ENCODE measurements at regions not wholly inside any gene's neighbourhood (a gene's known extent, or its start where the extent isn't known, plus 50 kb on each side); places are given as distances from the start of the nearest gene placed in this dataset.

GRCh38 chr2:30382995-30383394, 64.1 kb upstream of the LCLAT1 start:
- Histone ChIP-seq H3K9ac (ENCODE audit: low read depth, low read length, poor library complexity, severe bottlenecking) (no peak overlapping the region), H3K36me3 (ENCODE audit: insufficient read depth, low read length) (no peaks in the 10 kb centered on the region), H4K20me1 (ENCODE audit: insufficient read depth, low read length, poor library complexity, severe bottlenecking) (no peaks in the 10 kb centered on the region), H3K9me3 (ENCODE audit: insufficient read depth, low read depth, low read length) (no peaks in the 10 kb centered on the region), H2AFZ (ENCODE audit: low read length) (no peak overlapping the region), H3K27me3 (ENCODE audit: insufficient read depth, low read length, poor library complexity, severe bottlenecking) (no peaks in the 10 kb centered on the region), H3K4me1 (ENCODE audit: insufficient read depth, low read length, poor library complexity, severe bottlenecking) (no peaks in the 10 kb centered on the region), H3F3A (ENCODE audit: low read depth) (no peaks in the 10 kb centered on the region), H3K9me2 (replicated peaks; ENCODE audit: low read depth, low read length) (no peaks in the 10 kb centered on the region), H3K4me3 (ENCODE audit: low read length, poor library complexity, severe bottlenecking) (no peak overlapping the region), H3K4me2 (ENCODE audit: low read depth, low read length, poor library complexity, severe bottlenecking) (no peak overlapping the region), H3K79me2 (ENCODE audit: insufficient read depth, low read length) (no peaks in the 10 kb centered on the region)
- TF ChIP-seq CTCF (conservative IDR thresholded peaks at IDR 0.05; ENCODE audit: low read length) (no peak), EZH2phosphoT487 (IDR thresholded peaks at IDR 0.05; ENCODE audit: borderline replicate concordance) (no peak)

GRCh38 chr2:30385327-30385726, 61.7 kb upstream of the LCLAT1 start:
- peaks cover 3% of the 10 kb centered on the region for H3K4me1 ChIP-seq (ENCODE audit: insufficient read depth, low read length, poor library complexity, severe bottlenecking)
- no peaks in the 10 kb centered on the region for H3F3A ChIP-seq (ENCODE audit: low read depth)
- H3K4me3 ChIP-seq (ENCODE audit: low read length, poor library complexity, severe bottlenecking), result no peak overlapping the region
- no peak overlapping the region for H3K4me2 ChIP-seq (ENCODE audit: low read depth, low read length, poor library complexity, severe bottlenecking)
- H3K9me3 ChIP-seq (ENCODE audit: insufficient read depth, low read depth, low read length), result no peaks in the 10 kb centered on the region
- H3K27me3 ChIP-seq (ENCODE audit: insufficient read depth, low read length, poor library complexity, severe bottlenecking), result no peaks in the 10 kb centered on the region
- no peak overlapping the region for H3K9ac ChIP-seq (ENCODE audit: low read depth, low read length, poor library complexity, severe bottlenecking)
- H3K79me2 ChIP-seq (ENCODE audit: insufficient read depth, low read length), result no peaks in the 10 kb centered on the region
- no peaks in the 10 kb centered on the region for H3K9me2 ChIP-seq (replicated peaks; ENCODE audit: low read depth, low read length)
- TF ChIP-seq CTCF (conservative IDR thresholded peaks at IDR 0.05; ENCODE audit: low read length) (no peak), EZH2phosphoT487 (IDR thresholded peaks at IDR 0.05; ENCODE audit: borderline replicate concordance) (no peak)
- H4K20me1 ChIP-seq (ENCODE audit: insufficient read depth, low read length, poor library complexity, severe bottlenecking), result no peaks in the 10 kb centered on the region
- no peaks in the 10 kb centered on the region for H3K36me3 ChIP-seq (ENCODE audit: insufficient read depth, low read length)
- H2AFZ ChIP-seq (ENCODE audit: low read length), result no peak overlapping the region

- no peak overlapping the region for H3K4me3 ChIP-seq (ENCODE audit: low read length, poor library complexity, severe bottlenecking)
- no peaks in the 10 kb centered on the region for H3K9me3 ChIP-seq (ENCODE audit: insufficient read depth, low read depth, low read length)
- H3K27me3 ChIP-seq (ENCODE audit: insufficient read depth, low read length, poor library complexity, severe bottlenecking), result no peaks in the 10 kb centered on the region
- TF ChIP-seq CTCF (conservative IDR thresholded peaks at IDR 0.05; ENCODE audit: low read length) (no peak), EZH2phosphoT487 (IDR thresholded peaks at IDR 0.05; ENCODE audit: borderline replicate concordance) (no peak)
- no peaks in the 10 kb centered on the region for H3K36me3 ChIP-seq (ENCODE audit: insufficient read depth, low read length)
- no peaks in the 10 kb centered on the region for H4K20me1 ChIP-seq (ENCODE audit: insufficient read depth, low read length, poor library complexity, severe bottlenecking)
- H3K4me1 ChIP-seq (ENCODE audit: insufficient read depth, low read length, poor library complexity, severe bottlenecking), result peaks cover 8% of the 10 kb centered on the region
- no peaks in the 10 kb centered on the region for H3K79me2 ChIP-seq (ENCODE audit: insufficient read depth, low read length)
- H2AFZ ChIP-seq (ENCODE audit: low read length), result no peak overlapping the region
- H3K9me2 ChIP-seq (replicated peaks; ENCODE audit: low read depth, low read length), result no peaks in the 10 kb centered on the region
- no peaks in the 10 kb centered on the region for H3F3A ChIP-seq (ENCODE audit: low read depth)
- no peak overlapping the region for H3K4me2 ChIP-seq (ENCODE audit: low read depth, low read length, poor library complexity, severe bottlenecking)
- H3K9ac ChIP-seq (ENCODE audit: low read depth, low read length, poor library complexity, severe bottlenecking), result no peak overlapping the region
Observed at GRCh38 chr2:30392097-30392496, 54.9 kb upstream of the LCLAT1 start.

All from Loucy (cell line).